DMS 273 (cell line): ENCODE measurements at regions not wholly inside any gene's neighbourhood (a gene's known extent, or its start where the extent isn't known, plus 50 kb on each side); places are given as distances from the start of the nearest gene placed in this dataset.
"Not testable (repeated sequence)": the region's sequence is repeated elsewhere in the genome, so short reads cannot be mapped to it uniquely, and the experiment has no call there.

ENCODE experiments used
- DNase-seq: peaks from one replicate; lab custom pipeline; 2025; ENCODE audit not compliant: unreplicated experiment; lab: John Stamatoyannopoulos, UW

GRCh38 chr3:78238811-78239210 lies 1198.9 kb downstream of the ROBO2 start:
- DNase-seq, result no peak

DNA sequence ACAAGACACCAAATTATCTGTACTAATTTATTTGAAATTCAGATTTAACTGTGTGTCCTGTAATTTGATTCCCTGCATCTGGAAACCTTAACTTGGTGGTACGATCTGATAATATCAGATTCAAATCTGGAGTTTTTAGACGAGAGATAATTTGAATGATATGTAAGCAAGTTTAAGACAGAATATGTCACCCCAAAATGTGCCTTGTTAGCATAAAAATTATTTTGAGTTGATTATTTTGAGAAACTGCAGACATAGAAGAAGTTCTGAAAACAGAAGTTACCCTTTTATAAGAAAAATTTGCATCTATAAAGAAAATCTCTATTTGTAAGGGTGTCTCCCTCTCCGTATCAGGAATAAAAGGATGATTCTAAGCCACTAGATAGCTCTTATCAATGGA lies 1202.8 kb downstream of the ROBO2 start:
- DNase-seq, result no peak

- DNase-seq, result no peak
These were observed 1204.2 kb downstream of the ROBO2 start for GRCh38 chr3:78244136-78244535.

GRCh38 chr3:78249294-78249693 lies 1209.4 kb downstream of the ROBO2 start:
- DNase-seq, result no peak

- no peak for DNase-seq
These were observed 1214.0 kb downstream of the ROBO2 start for GRCh38 chr3:78253860-78254259.

DNA sequence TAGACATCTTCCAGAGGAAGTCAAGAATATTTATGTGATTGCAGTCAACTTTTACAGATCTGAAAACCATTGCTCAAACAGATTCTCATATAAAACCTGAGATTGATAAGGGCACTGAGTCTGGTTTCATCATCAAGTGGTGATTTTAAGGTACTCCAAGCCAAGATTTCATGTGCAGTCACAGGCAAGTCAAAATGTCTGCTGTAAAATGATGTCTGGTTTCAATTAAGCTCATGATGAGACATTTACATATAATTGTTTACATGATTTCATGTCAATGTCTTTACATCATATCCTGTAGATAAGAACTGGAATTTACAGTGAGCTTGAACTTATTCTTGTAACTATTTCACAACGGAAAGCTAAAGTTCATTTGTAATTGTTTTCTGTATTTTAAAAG lies 1215.5 kb downstream of the ROBO2 start:
- DNase-seq, result no peak

GRCh38 chr3:78256123-78256522 lies 1216.2 kb downstream of the ROBO2 start:
- no peak for DNase-seq

- DNase-seq, result no peak
These were observed 1218.1 kb downstream of the ROBO2 start for GRCh38 chr3:78257951-78258530.

DNA sequence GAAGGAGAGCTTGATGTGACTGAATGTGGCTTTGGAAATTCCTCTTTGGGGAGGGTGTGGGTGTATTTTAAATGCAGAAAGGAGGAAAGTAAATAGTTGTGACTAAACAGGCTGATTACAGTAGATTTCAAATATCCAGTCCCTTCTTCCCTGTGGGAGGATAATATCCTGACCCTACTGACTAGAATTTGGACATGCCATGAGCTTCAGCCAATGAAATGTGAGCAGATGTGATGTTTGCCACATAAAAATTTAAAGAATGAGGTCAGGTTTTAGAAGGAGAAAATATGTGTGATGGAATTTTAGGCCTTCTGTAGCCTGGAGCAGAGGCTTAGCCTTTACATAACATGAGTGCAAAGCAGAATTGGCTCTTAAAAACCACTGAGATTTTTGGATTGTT lies 1218.9 kb downstream of the ROBO2 start:
- DNase-seq, result no peak

GRCh38 chr3:78260388-78260787 lies 1220.5 kb downstream of the ROBO2 start:
- DNase-seq, result no peak

DNA sequence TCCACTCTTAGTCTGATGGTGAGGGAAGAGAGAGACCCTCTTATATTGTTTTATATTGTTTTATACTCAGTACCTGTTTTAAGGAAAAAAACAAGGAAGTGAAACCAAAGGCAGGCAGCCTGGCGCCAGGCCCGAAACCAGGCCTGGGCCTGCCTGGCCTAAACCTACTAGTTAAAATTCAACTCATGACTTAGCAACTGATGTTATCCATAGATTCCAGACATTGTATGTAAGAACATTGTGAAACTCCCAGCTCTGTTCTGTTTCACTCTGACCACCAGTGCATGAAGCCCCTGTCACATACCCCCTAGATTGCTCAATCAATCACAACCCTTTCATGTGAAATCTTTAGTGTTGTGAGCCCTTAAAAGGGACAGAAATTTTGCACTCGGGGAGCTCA lies 1226.7 kb downstream of the ROBO2 start:
- DNase-seq, result not testable (repeated sequence)

- DNase-seq, result no peak
These were observed 1227.3 kb downstream of the ROBO2 start for GRCh38 chr3:78267235-78267634.

GRCh38 chr3:78268087-78268486 lies 1228.2 kb downstream of the ROBO2 start:
- no peak for DNase-seq

GRCh38 chr3:78268716-78269668 lies 1229.1 kb downstream of the ROBO2 start:
- no peak for DNase-seq

GRCh38 chr3:78273326-78273725 lies 1233.4 kb downstream of the ROBO2 start:
- no peak for DNase-seq

DNA sequence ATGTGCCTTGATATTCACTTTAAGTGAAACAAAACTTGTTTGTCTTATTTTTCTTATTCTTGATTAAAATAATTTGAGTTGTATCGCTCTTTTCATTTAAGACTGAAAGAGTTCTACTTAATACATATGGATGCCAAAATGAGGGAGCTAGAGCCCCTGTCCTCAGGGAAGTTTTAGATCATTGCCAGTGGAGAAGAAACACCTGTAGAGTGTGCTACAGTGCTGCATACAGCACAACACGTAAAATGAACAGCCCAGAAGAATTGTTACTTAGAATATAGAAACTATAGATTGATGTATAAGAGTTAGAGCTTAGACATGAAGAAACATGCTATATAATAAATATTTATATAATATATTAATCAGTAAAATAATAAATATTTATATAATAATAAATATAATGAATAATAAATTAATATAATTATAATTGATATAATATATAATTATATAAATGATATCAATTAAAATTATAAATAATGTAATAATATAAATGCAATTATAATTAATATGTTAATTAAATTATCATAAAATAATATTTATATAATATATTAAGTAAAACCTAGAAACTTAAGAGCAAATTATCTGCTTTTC lies 1234.7 kb downstream of the ROBO2 start:
- peak; percentile 1 for DNase-seq

DNA sequence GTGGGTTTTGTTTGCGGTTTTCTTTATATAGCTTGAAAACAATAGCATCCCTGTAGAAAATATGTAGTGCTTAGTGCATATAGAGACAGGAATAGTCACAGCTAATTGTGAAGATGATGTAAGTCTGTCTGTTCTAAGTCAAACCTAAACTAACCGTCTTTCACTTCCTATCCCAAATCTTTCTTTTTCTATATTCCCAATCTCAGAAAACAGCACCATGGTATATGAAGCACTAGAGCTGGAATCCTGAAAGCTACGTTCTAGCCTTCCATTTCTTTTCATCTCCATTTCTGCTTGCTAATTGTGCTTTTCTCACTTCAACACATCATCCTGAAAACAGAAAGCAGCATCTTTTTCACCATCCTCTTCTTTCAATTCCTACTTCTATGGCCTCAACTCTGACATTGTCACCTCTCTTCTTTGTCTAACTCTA lies 1235.5 kb downstream of the ROBO2 start:
- DNase-seq, result no peak

- no peak for DNase-seq
These were observed 1237.3 kb downstream of the ROBO2 start for GRCh38 chr3:78277220-78277619.

DNA sequence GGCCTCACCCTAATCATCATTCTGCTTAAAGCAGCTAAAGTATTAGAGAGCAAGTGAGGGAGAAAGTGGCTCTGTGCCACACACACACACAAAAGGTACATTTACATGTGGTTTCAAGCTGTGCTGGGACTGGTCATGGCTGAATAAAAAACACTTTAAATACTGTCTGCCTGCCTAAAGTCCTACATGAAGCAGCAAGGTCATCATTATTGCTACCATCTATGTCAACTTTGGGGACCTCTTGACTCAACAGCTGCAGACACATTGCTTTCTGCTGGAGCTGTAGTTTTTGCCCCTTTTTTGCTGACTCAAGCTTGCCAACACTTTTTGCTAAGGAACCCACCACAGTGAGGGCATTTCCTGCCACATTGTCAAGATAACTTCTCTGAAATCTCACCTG lies 1237.9 kb downstream of the ROBO2 start:
- no peak for DNase-seq

GRCh38 chr3:78279091-78279490 lies 1239.2 kb downstream of the ROBO2 start:
- no peak for DNase-seq

DNA sequence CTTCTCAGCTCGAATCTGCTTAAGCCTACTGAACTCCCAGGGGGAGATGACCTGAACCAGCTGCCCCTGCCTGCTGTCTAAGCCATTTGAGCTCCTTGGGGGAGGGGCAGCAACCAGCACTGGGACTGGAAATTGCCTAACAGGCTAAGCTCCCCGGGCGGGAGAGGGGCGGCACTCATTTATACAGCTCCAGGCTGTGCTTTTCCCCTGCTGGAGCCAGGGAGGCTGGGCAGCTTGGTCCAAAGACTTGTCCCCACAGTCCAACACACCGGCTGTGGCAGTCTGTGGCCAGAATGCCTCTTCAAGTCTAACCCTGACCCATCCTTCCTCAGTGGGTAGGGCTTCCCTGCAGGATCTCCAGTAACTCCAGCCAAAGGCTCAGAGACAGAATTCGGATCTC lies 1241.5 kb downstream of the ROBO2 start:
- DNase-seq, result no peak

- DNase-seq, result no peak
These were observed 1244.1 kb downstream of the ROBO2 start for GRCh38 chr3:78283994-78284393.
